NCI-H345 treated with DMSO at 0.1 percent for 48 hours (cell line): ENCODE measurements at regions not wholly inside any gene's neighbourhood (a gene's known extent, or its start where the extent isn't known, plus 50 kb on each side); places are given as distances from the start of the nearest gene placed in this dataset.

Experiments used
- DNase-seq: peaks from one replicate; lab custom pipeline; 2025; ENCODE audit not compliant: unreplicated experiment; lab: John Stamatoyannopoulos, UW

- DNase-seq, result no peak
Observed at GRCh38 chr2:51483720-51484119, 451.8 kb upstream of the NRXN1 start.

- DNase-seq, result no peak
Observed at GRCh38 chr2:51472783-51473182, 440.9 kb upstream of the NRXN1 start.

GRCh38 chr2:51472300-51472699 is 440.4 kb upstream of the NRXN1 start:
- no peak for DNase-seq

GRCh38 chr2:51469102-51469501 is 437.2 kb upstream of the NRXN1 start:
- no peak for DNase-seq

DNA sequence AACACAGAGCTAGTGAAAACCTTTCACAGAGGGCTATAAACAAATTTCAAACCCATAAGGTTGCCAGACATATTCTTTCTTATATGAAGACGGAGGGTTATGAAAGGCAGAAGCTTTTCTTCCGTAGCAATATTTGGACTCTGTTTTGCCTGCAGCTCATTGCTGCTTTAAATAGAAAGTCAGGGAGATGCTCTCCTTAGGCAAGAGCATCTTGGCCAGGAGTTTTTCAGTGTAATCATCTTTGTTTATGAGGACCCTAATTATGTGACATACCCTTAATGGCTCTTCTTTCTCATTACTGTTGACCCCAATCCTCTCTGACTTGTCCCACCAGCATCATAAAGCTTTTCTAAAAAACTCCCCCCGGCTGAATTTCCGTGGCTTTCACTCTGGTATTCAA is 433.4 kb upstream of the NRXN1 start:
- DNase-seq, result no peak

GRCh38 chr2:51454177-51454576 is 422.2 kb upstream of the NRXN1 start:
- no peak for DNase-seq

DNA sequence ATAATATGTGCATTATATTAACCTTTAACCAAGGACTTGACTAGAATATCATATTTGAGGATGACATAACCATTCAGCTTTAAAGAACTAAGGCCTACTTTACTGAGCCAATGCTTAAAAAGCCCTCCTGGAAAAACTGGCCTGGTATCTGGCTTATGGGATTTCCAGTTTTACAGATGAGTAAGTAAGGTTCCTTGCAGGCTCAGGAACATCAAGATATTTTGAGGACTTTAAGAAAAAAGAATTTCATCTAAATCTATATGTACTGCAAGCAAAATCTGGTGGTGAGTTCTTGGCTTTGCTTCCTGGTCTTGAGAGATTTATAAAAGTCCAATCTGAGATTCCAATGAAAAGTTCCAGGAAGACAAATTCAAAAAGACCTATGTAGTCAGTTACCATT is 417.0 kb upstream of the NRXN1 start:
- no peak for DNase-seq

GRCh38 chr2:51441786-51442185 is 409.9 kb upstream of the NRXN1 start:
- no peak for DNase-seq

GRCh38 chr2:51424418-51424817 is 392.5 kb upstream of the NRXN1 start:
- DNase-seq, result no peak

DNA sequence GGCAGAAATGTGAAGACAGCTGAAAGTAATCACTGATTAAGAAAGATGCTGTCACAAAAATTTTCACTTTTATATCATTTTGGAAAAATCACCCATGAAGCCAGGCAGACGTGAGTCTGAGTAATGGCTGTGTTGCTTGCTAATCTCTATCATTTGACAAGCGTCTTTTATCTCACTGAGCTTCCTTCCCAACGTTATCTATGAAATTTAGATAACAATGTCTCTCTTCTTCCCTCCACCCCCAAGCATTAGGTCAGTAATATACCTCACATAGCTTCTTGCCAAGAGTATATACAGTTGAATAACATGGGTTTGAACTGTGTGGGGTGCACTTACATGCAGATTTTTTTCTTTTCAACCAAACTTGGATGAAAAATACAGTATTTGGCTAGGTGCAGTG is 388.6 kb upstream of the NRXN1 start:
- no peak for DNase-seq

- no peak for DNase-seq
Observed at GRCh38 chr2:51413726-51414125, 381.8 kb upstream of the NRXN1 start.

DNA sequence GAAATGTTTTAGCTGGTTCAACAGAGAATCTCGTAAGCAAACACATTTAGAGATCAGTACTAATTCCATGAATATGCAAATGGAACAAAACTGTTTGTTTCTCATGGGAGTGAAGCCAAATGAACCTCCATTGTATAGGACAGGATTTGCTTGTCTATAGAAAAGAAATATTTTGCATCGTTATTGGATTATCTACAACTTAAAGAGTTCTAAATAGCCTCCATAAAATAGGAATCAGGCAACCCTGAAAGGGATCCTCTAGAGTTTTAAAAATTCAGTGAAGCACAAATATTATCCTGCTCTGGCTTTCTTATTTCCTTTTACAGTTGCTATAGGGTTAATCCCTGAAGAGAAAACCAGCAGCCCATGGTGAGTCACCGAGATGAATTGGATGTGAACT is 378.4 kb upstream of the NRXN1 start:
- no peak for DNase-seq

DNA sequence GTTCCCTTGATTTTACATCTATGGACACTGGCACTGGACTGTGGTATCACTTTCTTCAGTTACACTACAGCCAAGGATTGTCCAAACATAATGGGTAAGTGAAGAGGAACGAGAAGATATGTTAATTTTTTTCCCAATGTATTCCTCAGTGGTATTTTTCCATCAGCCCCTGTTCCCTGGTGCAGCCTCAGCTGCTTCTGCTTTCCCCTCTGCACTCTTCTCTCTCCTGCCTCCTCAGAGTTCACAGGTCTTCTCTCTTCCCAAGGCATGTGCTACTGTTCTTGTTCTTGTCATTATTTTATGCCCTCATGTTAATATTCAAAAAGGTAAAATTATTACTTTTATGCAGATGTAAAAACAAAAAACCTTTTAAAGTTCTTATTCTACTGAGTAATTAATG is 378.0 kb upstream of the NRXN1 start:
- no peak for DNase-seq

GRCh38 chr2:51404226-51404625 is 372.3 kb upstream of the NRXN1 start:
- DNase-seq, result no peak

DNA sequence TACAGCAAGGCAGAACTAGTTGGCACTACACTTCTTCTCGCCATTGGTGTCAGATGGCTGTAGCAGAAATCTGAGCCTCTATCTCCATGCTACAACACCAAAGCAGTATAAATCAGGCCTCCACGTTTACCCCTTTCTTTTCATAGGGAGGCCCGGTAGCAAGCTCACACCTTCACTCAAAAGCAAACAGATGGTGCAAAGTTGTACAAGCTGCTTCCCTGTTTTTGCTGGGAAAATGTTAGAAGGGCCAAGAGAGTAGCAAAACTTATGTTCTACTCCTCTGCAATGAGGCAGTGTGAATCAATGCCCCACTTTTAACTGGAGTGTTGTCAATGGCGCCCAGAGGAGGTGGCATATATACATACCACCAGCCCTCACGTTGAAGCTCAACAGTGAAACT is 369.6 kb upstream of the NRXN1 start:
- no peak for DNase-seq

- no peak for DNase-seq
Observed at GRCh38 chr2:51387235-51387634, 355.3 kb upstream of the NRXN1 start.

DNA sequence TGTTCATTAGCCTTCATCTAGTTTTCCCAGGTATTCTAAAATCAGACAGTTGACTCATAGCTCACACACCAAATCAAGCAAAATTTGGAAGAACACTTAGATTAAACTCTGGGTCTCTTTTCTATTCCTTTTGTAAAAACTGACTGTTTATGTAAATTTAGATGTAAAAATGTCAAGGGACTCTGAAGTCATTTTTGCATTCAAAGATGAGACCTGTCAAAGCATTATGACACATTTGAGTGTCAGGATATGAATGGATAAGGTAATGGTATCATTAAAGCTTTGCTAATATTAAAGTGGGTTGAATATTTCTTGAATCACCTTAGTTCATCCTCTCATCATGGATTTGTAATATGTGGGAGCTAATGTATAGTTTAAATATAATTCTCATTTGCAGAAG is 348.1 kb upstream of the NRXN1 start:
- no peak for DNase-seq

DNA sequence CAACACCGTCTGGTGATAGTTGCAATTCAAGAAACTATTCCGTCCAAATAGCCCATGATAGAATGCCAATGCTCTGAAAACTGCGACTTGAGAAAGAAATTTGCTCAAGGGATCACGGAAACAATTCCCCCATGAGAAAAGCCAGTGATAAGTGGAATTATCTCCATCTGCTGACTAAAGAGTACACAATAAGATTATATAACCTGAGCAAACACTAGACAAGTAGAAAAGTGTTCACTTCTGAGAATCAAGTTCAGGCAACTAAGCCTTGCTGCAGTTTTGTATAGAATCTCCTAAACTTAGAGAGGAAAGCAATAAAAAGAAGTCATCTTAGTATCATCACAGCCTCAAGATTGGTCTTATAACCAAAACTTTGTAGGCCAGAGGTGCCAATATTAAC is 336.3 kb upstream of the NRXN1 start:
- DNase-seq, result no peak

DNA sequence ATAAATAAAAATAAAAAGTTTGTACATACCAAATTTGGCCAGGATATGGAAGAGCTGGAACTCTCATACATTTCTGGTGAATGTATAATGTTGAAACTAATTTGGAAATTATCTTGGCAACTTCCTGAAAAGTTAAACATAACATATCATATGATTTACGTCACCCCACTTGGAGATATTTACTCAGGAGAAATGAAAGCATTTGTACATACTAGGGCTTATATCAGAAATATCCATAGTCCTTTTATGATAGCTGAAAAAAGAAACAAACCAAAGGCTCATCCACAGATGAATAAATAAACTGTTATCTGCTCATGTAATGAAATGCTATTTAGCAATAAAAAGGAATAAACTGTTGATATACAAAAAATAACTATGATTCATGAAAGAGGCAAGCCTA is 318.2 kb upstream of the NRXN1 start:
- no peak for DNase-seq

- no peak for DNase-seq
Observed at GRCh38 chr2:51344886-51345285, 313.0 kb upstream of the NRXN1 start.

DNA sequence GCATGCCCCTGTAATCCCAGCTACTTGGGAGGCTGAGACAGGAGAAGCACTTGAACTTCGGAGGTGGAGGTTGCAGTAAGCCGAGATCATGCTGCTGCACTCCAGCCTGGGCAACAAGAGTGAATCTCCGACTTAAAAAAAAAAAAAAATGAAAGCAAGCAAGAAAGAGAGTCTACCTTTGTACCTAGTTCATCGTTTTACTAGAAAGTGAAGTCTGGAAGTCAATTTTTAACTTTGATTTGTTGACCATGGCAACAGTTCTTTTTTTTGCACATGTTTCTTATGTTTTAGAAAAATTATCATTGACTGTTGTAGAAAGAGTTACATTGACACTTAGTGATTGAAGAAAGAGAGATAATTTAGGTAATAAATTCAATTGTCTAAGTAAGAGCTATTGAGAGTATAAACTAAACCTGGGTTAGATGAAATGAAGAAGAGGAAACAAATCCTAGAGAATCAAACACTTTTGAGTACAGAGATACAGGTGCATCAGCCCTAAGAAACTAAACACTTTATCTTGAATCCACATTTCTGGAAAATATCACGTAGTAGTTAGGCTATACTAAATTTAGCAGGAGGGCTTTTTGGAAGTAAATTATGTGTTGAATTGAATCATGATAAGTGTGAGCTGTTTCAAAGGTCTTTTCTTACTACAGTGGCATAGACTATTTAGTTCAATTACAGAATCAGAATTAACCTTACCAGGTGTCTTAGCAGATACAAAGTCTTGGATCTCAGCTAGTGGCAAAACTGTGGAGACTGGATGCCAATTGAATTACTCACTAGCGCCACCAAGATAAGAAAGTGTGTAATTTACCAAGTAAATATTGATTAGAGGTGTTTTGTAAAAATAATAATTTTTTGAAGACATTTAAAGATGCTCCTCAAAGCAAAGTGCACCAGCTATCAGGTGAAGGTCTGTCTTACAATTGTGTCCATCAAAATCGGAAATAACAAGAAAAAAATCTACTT is 303.4 kb upstream of the NRXN1 start:
- no peak for DNase-seq

DNA sequence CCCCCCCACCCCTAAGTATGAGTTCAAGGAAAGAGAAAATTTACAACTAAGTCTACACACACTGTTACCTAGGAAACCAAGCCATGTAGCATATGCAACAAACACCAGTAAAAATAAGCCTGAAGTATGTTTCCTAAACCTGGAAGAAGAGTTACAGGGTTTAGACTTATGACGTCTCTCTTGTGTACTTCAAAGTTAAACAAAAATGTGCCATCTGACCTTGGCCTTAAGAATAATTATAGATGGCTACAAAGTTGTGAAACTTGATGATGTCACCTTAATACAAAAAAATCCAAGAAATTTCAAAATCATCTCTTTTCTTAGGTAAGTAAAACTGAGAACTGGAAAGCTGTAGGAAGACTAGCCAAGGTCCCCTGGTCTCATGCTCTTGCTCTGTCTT is 297.6 kb upstream of the NRXN1 start:
- no peak for DNase-seq

GRCh38 chr2:51324051-51324450 is 292.1 kb upstream of the NRXN1 start:
- no peak for DNase-seq
